ENCODE measurements at regions not wholly inside any gene's neighbourhood (a gene's known extent, or its start where the extent isn't known, plus 50 kb on each side); places are given as distances from the start of the nearest gene placed in this dataset.

- H3K36me3 ChIP-seq (ENCODE audit: control insufficient read depth, insufficient read depth, low read length), result no peaks in the 10 kb centered on the region
- DNase-seq (ENCODE audit: low read depth, low spot score), result no peak
- H3K4me1 ChIP-seq (ENCODE audit: control insufficient read depth, insufficient read depth, low read length), result no peaks in the 10 kb centered on the region
- no peak for ATAC-seq
- CTCF ChIA-PET, result no interaction called here
- TF ChIP-seq CTCF (IDR thresholded peaks at IDR 0.05) (no peak), POLR2AphosphoS5 (IDR thresholded peaks at IDR 0.05; ENCODE audit: low read depth, low read length) (no peak), SIN3A (IDR thresholded peaks at IDR 0.05; ENCODE audit: borderline replicate concordance, insufficient read depth, low read depth, low read length) (no peak), REST (IDR thresholded peaks at IDR 0.05; ENCODE audit: insufficient read depth in 1 of 2, low read depth in 2 of 2, low read length in 1 of 2) (no peak), TCF7L2 (IDR thresholded peaks at IDR 0.05; ENCODE audit: low read depth, low read length) (no peak)
- POLR2A ChIA-PET, result no interaction called here
- H3K9me3 ChIP-seq (ENCODE audit: control insufficient read depth, insufficient read depth, low read depth, low read length), result no peaks in the 10 kb centered on the region
- no peak overlapping the region for H3K4me3 ChIP-seq (ENCODE audit: low read depth in 2 of 2, low read length in 2 of 2)
- in situ Hi-C loops (cut with HindIII; ENCODE audit: low pct_unique_long_range_greater_than_20kb, low sequenced_read_pairs) (no loop called here), intact Hi-C loops (cut with micrococcal nuclease; ENCODE audit: unreplicated experiment) (no loop called here)
- no peak overlapping the region for H3K27ac ChIP-seq (ENCODE audit: low read length)
- H3K27me3 ChIP-seq (ENCODE audit: control insufficient read depth, insufficient read depth, low read length), result peaks cover 14% of the 10 kb centered on the region
- no TSS peak for BruUV-seq (replicated peaks)
Observed at GRCh38 chr1:177847843-177848242, 122.0 kb downstream of the SEC16B start.

- no peak for DNase-seq (ENCODE audit: low read depth, low spot score)
Observed at GRCh38 chr1:177838907-177839485, 130.9 kb downstream of the SEC16B start.

More at GRCh38 chr1:177838907-177839485, 130.9 kb downstream of the SEC16B start:
- no peaks in the 10 kb centered on the region for H3K4me1 ChIP-seq (ENCODE audit: control insufficient read depth, insufficient read depth, low read length)
- H3K4me3 ChIP-seq (ENCODE audit: low read depth in 2 of 2, low read length in 2 of 2), result no peak overlapping the region
- TF ChIP-seq TCF7L2 (IDR thresholded peaks at IDR 0.05; ENCODE audit: low read depth, low read length), result no peak
- no peak for TF ChIP-seq REST (IDR thresholded peaks at IDR 0.05; ENCODE audit: insufficient read depth in 1 of 2, low read depth in 2 of 2, low read length in 1 of 2)
- no peak for TF ChIP-seq SIN3A (IDR thresholded peaks at IDR 0.05; ENCODE audit: borderline replicate concordance, insufficient read depth, low read depth, low read length)
- TF ChIP-seq CTCF (IDR thresholded peaks at IDR 0.05), result no peak
- TF ChIP-seq POLR2AphosphoS5 (IDR thresholded peaks at IDR 0.05; ENCODE audit: low read depth, low read length), result no peak
- no peaks in the 10 kb centered on the region for H3K36me3 ChIP-seq (ENCODE audit: control insufficient read depth, insufficient read depth, low read length)
- no TSS peak for BruUV-seq (replicated peaks)
- no peak for ATAC-seq
- ChIA-PET CTCF (no interaction called here), POLR2A (no interaction called here)
- no peak overlapping the region for H3K27ac ChIP-seq (ENCODE audit: low read length)
- in situ Hi-C loops (cut with HindIII; ENCODE audit: low pct_unique_long_range_greater_than_20kb, low sequenced_read_pairs), result no loop called here
- no peaks in the 10 kb centered on the region for H3K9me3 ChIP-seq (ENCODE audit: control insufficient read depth, insufficient read depth, low read depth, low read length)
- intact Hi-C loops (cut with micrococcal nuclease; ENCODE audit: unreplicated experiment), result no loop called here
- H3K27me3 ChIP-seq (ENCODE audit: control insufficient read depth, insufficient read depth, low read length), result no peaks in the 10 kb centered on the region

All from Panc1 (cell line).